M059J (cell line): ENCODE measurements at regions not wholly inside any gene's neighbourhood (a gene's known extent, or its start where the extent isn't known, plus 50 kb on each side); places are given as distances from the start of the nearest gene placed in this dataset.
A peak's percentile ranks its signal among the peaks of the same experiment; 100 is the strongest.

Experiments used
- DNase-seq: peaks from one replicate; pipeline ENCODE4 v3.0.0-alpha.2; 2012; ENCODE audit warnings: low read depth

GRCh38 chr2:57934659-57935058 lies 111.9 kb upstream of the VRK2 start:
- no peak for DNase-seq

- peak; percentile 39 for DNase-seq
These were observed 110.4 kb upstream of the VRK2 start for GRCh38 chr2:57936216-57936615.

- DNase-seq = peak; percentile 12
These were observed 109.2 kb upstream of the VRK2 start for GRCh38 chr2:57937456-57937855.

GRCh38 chr2:57941816-57942215 lies 104.8 kb upstream of the VRK2 start:
- DNase-seq = no peak

- DNase-seq = peak; percentile 50
These were observed 103.3 kb upstream of the VRK2 start for GRCh38 chr2:57943315-57943714.

- peak; percentile 25 for DNase-seq
These were observed 99.2 kb upstream of the VRK2 start for GRCh38 chr2:57947398-57947797.

GRCh38 chr2:57954020-57954419 lies 92.6 kb upstream of the VRK2 start:
- no peak for DNase-seq

- no peak for DNase-seq
These were observed 89.4 kb upstream of the VRK2 start for GRCh38 chr2:57957238-57957637.

- no peak for DNase-seq
These were observed 87.2 kb upstream of the VRK2 start for GRCh38 chr2:57959390-57959789.

GRCh38 chr2:57962861-57963260 lies 83.7 kb upstream of the VRK2 start:
- DNase-seq = no peak

- DNase-seq = no peak
These were observed 81.4 kb upstream of the VRK2 start for GRCh38 chr2:57965219-57965618.

- no peak for DNase-seq
These were observed 80.6 kb upstream of the VRK2 start for GRCh38 chr2:57965961-57966360.

- no peak for DNase-seq
These were observed 72.9 kb upstream of the VRK2 start for GRCh38 chr2:57973621-57974186.

- no peak for DNase-seq
These were observed 67.4 kb upstream of the VRK2 start for GRCh38 chr2:57979158-57979557.

GRCh38 chr2:57981083-57981768 lies 65.4 kb upstream of the VRK2 start:
- peak; percentile 79 for DNase-seq

- peak; percentile 52 for DNase-seq
These were observed 58.6 kb upstream of the VRK2 start for GRCh38 chr2:57987835-57988573.

GRCh38 chr2:57990118-57990725 lies 56.4 kb upstream of the VRK2 start:
- no peak for DNase-seq
